HG02678 (cell line): ENCODE measurements at regions not wholly inside any gene's neighbourhood (a gene's known extent, or its start where the extent isn't known, plus 50 kb on each side); places are given as distances from the start of the nearest gene placed in this dataset.
"Not testable (repeated sequence)": the region's sequence is repeated elsewhere in the genome, so short reads cannot be mapped to it uniquely, and the experiment has no call there.

Source experiments
- ATAC-seq: cut with Tn5 transposase; IDR thresholded peaks from one replicate; pipeline ENCODE4 v1.9.1; 2021; ENCODE audit warnings: mild to moderate bottlenecking, moderate library complexity; ENCODE audit not compliant: unreplicated experiment

DNA sequence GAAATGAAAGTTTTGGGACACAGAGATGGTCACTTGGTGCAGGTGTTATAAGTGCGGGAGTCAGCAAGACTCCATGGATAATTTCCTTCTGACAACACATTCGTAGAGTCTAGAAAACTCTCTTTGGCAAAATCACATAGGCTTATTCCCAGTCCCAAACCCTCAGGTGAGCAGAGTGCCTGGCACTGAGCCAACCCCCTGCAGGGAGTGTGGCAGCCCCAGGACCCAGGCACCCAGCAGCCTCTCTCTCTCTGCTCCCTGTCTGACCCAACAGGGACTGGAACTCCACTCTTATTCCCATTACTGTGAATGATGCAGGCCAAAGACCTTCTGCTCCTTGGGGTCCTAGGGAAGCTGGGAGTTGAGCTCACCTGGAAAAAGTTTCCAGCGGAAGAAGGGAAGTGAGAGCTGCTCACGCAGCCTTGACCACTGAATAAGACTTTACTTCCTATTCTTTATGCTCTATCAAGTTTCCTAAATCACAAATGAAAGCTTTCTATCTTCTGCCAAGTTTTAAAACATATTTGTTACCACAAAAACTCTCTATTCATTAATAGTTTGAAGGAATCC lies 132.6 kb upstream of the ETV3 start:
- ATAC-seq: no peak

DNA sequence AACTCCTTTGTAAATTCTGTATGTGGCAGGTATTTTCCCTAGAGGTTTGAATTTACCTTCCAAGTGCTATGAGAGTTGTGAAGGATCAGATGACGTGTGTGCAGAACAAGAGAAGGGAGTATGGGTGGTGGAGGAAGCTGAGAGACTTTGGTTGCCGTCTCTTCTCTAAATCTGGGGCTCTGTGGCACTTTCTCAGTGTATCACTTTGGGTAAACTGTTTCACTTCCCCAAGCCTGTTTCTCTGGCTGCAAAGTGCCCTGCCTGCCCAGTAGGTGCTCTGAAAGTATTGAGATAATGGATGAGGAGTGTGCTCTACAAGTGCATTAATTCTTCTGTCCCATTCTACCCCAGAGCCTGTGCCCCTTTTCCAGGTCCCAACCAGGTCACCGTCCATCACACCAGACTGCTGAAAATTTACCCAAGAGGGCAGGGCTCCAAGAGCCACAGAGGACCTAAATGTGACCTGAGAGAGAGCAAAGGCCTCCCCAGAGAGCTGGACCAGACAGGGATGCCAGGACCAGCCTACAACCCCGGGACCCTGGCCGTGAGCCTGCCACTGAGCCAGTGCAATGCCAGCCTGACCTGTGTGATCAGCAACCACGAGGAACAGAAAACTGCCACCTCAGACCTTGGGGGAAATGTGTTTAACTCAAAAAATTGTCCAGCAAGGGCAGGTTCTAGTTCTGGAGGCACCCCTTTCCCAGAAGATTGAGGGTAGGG lies 131.6 kb upstream of the ETV3 start:
- ATAC-seq: peak; percentile 83

DNA sequence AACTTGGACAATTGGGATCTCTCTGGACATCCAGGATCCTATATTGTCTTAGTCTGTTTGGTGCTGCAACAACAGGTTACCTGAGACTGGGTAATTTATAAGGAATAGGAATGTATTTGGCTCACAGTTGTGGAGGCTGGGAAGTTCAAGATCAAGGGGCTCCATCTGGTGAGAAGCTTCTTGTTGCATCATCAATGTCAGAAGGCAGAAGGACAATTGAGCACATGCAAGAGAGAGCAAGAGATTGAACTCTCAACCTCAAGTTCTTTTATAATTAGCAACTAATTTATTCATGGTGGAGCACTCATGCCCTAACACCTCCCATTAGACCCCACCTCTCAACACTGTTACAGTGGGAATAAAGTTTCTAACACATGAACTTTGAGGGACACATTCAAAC lies 124.7 kb upstream of the ETV3 start:
- ATAC-seq: no peak

DNA sequence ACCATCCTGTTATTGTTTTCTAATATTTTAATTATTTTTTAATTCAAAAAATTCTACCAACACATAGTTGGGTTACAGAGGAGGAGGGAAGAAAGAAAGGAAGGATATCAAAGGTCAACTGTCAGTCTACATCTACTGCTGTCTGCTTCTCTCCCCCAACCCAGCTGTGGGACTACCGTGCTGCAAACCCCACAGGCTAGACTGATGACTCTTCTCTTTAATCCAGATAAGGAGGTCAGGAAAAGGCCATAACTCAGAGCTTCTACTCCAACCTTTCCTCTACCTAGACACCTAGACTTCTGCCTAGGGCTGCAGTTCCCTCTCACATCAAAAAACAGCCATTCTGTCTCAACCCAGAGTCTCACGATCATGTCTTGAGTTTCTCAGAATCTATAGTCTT lies 124.2 kb upstream of the ETV3 start:
- no peak for ATAC-seq

DNA sequence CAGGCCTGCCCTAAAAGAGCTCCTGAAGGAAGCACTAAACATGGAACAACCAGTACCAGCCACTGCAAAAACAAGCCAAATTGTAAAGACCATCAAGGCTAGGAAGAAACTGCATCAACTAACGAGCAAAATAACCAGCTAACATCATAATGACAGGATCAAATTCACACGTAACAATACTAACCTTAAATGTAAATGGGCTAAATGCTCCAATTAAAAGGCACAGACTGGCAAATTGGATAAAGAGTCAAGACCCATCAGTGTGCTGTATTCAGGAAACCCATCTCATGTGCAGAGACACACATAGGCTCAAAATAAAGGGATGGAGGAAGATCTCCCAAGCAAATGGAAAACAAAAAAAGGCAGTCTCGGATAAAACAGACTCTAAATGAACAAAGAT lies 117.7 kb upstream of the ETV3 start:
- not testable (repeated sequence) for ATAC-seq

DNA sequence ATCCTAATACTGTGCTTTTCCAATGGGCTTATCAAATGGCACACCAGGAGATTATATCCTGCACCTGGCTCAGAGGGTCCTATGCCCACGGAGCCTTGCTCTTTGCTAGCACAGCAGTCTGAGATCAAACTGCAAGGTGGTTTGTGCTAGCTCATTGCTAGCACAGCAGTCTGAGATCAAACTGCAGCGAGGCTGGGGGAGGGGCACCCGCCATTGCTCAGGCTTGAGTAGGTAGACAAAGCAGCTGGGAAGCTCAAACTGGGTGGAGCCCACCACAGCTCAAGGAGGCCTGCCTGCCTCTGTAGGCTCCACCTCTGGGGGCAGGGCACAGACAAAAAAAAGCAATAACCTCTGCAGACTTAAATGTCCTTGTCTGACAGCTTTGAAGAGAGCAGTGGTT lies 116.0 kb upstream of the ETV3 start:
- not testable (repeated sequence) for ATAC-seq

DNA sequence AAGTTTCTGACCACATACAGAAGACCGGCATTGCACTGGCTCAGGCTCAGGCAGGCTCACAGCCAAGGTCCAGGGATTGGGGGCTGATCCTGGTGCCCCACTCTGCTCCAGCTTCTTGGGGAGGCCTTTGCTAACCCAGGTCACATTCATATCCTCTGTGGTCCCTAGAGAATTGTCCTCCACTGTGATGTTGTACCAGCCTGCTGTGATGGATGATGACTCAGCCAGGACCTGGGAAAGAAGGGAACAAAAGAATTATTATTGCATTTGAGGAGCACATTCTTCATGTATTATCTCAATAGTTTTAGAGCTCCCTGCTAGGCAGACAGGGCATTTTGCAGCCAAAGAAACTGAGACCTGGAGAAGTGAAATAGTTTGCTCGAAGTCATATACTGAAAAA lies 114.3 kb upstream of the ETV3 start:
- ATAC-seq: no peak

DNA sequence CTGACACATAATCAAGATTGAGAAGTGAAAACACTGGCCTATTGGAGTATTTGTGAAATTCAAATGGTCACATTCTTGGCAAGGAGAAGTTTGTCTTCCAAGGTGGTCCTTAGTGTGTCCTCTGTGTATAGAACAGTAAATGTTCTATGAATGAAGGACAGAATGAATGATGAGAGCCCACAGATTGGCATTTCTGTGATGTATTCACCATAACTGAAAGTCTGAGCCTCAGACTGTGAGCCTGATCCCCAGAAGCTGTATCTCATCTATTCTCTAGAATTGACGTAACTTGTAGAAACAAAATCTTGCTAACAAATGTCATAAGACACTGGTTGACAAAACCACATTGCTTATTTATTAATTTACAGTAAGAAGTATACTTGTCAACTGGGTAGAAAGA lies 111.5 kb upstream of the ETV3 start:
- ATAC-seq: no peak

DNA sequence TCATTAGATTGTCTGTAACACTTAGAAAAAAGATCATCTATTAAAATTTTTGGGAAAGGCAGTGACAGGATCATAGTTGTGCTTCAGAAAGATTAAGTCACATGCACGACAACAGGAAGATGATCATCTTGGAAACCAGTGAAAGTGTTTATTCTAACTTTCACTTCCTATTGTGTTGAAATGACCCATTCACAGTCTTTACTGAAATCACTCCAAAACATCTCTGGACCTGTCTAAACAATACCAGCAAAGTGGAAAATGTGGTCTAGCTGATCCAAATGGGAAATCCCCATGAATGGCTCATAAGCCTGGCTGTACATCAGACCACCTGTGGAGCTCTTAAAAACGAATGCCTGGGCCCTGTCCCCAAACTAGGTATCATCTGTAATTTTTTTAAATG lies 111.1 kb upstream of the ETV3 start:
- ATAC-seq: peak; percentile 54

DNA sequence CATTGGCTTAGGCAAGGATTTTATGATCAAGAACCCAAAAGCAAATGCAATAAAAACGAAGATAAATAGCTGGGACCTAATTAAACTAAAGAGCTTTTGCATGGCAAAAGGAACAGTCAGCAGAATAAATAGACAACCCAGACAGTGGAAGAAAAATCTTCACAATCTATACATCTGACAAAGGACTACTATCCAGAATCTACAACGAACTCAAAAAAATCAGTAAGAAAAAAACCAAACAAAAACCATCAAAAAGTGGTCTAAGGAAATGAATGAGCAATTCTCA lies 109.5 kb upstream of the ETV3 start:
- ATAC-seq: not testable (repeated sequence)

DNA sequence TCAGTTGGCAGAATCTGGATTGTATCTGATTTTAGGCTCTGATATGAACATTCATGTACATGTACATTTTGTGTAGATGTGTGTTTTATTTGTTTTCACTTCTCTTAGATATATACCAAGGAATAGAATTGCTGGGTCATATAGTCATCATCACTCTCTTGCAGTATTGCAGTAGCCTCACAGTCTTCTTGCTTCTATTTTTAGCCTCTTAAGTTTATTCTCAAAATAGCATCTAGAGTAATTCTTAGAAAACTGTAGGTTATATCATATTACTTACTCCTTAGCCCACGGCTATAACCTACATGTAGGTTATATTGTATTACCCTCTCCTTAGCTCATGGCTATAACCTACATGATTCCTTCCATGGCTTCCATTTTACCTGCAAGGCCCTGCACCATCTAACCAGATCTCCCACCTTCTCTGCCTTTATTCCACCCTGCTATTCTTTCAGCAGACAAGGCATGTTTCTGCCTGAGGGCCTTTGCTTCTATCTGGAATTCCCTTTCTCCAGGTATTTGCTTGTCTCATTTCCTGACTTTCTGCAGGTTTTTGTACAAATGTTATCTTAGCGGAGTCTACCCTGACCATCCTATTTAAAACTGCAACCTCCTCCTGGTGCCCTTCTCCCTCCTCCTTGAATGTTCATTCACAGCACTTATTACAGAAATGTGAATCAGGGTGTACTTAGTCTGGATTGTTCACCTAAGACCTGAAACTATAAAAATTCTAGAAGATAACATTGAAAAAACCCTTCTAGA lies 109.0 kb upstream of the ETV3 start:
- ATAC-seq: no peak

DNA sequence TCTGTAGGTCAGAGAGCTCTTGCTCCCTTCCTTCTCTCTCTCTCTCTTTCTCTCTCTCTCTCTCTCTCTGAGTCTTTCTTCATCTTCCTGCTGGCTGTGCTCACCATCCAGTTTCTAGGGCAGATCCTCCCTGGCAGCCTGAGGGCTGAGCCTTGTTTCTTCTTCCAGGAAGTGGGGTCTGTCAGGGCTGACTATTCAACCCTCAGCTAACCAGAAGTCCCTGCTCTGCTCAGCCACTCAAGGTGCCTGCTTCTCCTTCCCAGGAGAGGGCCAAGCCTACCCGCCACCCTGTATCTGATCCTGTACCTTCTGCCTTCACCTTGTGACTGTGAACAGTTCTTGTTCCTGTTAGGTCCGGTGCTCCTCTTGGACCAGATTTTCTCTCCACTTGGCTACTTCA lies 107.6 kb upstream of the ETV3 start:
- no peak for ATAC-seq

DNA sequence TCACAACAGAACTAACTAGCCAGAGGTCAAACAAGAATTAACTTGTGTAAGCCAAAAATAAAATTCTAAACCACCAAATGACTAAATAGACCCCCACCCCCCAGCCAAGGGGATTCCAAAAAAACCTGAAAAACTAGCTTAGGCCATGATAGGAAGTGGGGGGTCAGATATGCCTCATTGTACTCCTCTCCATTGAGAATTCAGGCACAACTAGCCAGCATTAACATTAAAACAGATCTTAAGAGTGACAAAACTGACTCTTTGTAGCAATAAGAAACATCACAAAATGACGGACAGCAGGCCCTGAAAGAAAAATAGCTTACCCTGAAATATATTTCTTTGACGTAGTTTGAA lies 103.0 kb upstream of the ETV3 start:
- ATAC-seq: no peak

DNA sequence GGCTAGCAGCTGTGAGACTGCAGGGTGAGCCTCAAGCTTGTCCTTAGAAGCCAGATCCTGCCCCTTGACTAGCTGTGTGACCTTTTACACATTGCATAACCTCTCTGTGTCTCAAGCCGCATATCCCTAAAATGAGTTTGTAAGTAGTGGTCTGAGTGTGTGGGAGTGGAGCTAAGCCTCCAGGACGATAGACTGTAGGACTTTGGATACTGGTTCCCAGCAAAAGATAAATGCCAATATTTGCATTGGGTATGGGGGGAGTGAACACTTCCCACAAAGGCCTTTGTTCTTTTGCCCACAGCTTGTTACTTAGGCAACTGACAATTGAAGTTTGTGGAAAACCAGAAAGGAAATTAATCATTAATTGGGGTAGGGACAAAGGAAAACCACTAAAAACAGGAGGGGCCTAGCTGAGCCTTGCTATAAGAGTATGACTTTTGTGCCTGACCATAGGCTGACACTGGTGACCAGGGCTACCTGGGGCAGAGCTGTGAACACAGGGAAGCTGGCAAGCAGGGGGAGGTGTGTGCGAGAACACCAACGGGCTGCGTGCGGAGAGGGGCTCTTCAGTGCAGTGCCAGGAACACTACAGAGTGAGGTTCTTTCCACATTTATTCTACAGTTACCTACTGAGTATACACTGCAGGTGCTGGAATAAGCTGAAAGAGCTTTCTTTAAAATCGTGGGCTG lies 102.4 kb upstream of the ETV3 start:
- peak; percentile 54 for ATAC-seq

DNA sequence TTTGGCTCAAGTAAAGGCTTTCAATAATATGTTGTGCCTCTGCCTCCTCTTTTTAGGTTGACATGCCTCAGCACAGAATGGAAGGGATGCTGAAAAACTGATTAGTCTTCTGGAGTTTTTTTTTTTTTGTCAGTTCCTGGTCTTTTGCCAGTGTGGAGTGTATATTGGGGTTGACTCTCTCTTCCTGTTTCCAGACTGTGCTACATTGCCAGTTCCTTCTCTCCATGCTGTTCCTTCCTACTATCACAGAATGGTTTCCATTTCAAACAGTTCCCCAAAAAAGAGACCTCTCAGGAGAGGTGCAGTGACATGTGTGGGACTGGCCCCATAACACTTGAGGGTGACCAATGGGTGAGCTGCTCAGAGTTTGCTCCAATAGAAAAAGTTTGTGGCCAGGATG lies 101.7 kb upstream of the ETV3 start:
- no peak for ATAC-seq

DNA sequence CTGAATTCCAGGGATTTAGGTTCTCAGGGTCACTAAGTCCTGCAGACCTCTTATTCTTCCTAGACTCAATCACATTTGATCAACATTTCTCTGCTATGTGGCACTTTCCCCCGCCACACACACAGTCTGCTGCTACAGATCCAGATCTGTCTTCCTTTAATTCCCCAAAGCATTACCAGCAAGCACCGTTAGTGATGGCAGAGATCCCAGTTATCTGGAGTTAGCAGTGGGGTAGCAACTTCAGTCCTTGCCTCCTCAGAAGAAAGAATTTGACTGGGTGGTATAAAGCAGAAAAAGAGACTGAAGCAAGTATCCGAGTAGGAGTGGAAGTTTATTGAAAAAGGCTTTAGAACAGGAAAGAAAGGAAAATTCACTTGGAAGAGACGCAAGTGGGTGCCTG lies 100.4 kb upstream of the ETV3 start:
- no peak for ATAC-seq

DNA sequence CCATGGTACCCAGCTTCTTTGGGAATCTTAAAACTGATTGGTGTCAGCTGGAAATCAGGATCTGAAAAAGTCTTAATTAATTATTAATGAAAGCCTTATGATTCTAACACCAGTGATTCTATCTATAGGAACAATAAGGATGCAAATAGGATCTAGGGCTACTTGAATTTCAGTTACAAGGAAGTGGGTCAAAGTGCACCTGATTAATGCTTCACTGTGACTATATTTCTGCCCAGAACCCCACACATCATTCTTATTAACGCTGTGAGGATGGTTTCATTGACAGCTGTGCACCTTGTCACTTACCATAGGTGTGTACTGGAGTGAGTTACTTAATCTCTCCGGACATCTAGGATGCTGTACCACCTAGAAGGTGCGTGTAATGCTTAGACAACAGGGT lies 99.8 kb upstream of the ETV3 start:
- no peak for ATAC-seq

DNA sequence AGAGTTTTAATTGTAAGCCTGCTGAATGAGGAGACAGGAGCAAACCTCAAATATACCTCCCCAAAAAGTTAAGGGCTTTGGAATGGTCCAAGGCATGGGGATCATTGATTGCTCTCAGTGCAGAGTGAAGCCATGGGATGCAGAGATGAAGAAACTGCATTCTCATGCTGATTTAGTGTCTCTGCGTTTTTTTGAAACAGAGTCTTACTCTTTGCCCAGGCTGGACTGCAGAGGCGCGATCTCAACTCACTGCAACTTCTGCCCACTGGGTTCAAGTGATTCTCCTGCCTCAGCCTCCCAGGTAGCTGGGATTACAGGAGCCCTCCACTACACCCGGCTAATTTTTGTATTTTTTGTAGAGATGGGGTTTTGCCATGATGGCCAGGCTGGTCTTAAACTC lies 99.3 kb upstream of the ETV3 start:
- ATAC-seq: no peak

DNA sequence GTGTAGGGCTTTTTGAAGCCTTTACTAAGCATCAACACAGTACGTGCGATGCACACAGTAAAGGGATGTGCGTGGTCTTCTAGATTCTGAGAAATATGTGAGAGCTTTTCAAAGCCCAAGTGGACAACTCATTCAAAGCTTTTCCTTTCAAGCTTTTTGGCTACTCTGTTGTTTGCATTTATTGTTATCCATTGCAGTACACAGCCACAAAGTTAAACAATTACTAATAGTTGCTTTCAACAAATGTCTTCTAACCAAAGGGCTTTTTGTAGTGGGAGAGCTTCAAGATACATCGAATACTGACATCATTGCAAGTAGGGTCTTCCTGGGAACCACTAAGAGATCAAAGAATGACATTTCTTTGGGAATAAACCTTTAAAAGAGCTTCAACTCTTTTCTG lies 97.9 kb upstream of the ETV3 start:
- no peak for ATAC-seq

DNA sequence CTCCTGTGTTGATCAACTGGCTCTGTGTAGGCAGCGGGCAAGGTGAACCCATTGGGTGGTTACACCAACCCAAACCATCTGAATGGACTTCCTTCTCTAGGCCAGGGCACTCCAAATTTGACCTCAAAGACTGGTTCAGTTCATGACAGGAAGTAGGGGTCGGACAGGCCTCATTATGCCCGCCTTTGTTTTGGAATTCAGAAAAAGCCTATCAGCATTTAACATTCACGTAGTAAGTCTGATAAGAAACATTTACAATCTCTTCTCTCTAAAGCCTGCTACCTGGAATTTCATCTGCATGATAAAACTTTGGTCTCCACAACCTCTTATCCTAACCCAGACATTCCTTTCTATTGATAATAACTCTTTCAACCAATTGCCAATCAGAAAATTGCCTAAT lies 97.1 kb upstream of the ETV3 start:
- no peak for ATAC-seq

DNA sequence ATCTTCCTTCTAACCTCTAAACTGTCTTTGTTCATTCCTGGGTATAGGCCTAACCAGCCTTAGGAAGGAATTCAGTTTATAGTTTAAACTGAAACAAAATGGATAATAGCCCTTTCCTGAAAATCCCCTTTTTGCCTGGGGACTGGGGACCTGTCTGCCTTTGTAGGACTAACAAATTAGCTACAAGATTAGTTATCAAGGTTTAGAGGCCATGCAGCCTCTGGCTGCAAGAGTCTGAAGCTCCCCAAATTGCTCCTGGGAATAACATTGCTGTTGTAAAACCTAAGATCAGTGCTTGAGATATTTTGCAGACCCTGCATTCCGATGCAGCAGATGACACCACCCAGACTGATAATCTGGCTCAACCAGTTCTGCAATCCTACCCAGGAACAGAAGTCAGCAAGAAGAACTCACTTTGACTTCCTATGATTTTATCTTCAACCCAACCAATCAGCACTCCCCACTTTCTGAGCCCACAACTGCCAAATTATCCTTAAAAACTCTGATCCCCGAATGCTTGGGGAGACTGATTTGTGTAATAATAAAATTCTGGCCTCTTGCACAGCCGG lies 96.6 kb upstream of the ETV3 start:
- no peak for ATAC-seq

DNA sequence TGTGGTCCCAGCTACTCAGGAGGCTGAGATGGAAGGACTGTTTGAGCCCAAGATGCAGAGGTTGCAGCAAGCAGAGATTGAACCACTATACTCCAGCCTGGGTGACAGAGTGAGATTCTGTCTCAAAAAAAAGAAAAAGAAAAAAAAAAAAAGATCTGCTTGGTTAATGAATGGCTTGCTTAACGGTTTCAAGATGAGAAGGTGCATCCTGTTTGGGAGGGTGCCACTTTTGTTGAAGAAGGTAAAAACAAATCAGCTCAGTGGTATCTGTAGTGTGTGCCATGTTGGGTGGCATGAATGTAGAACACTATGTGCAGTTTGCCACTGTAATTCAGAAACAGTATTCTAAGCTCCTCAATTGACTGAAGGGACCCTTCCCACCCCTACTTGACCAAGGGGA lies 94.9 kb upstream of the ETV3 start:
- peak; percentile 92 for ATAC-seq
